Activated CD8-positive, alpha-beta memory T cell treated with anti-CD3 and anti-CD28 coated beads, Interleukin-2, amount 50 U/mL, for 24 hours (primary cell): ENCODE measurements at regions not wholly inside any gene's neighbourhood (a gene's known extent, or its start where the extent isn't known, plus 50 kb on each side); places are given as distances from the start of the nearest gene placed in this dataset.
"Not testable (repeated sequence)": the region's sequence is repeated elsewhere in the genome, so short reads cannot be mapped to it uniquely, and the experiment has no call there.

Experiments used
- DNase-seq: peaks from one replicate; pipeline ENCODE4 v3.0.0-alpha.2; 2020; ENCODE audit errors: extremely low read depth

GRCh38 chr2:195572895-195573683 lies 83.9 kb upstream of the SLC39A10 start:
- no peak for DNase-seq

GRCh38 chr2:195570329-195570728 lies 86.7 kb upstream of the SLC39A10 start:
- DNase-seq = no peak

- no peak for DNase-seq
Observed at GRCh38 chr2:195569255-195569654, 87.8 kb upstream of the SLC39A10 start.

- not testable (repeated sequence) for DNase-seq
Observed at GRCh38 chr2:195564625-195565135, 92.3 kb upstream of the SLC39A10 start.

- DNase-seq = no peak
Observed at GRCh38 chr2:195563857-195564512, 93.0 kb upstream of the SLC39A10 start.

- no peak for DNase-seq
Observed at GRCh38 chr2:195562570-195563566, 94.2 kb upstream of the SLC39A10 start.

GRCh38 chr2:195561116-195561921 lies 95.7 kb upstream of the SLC39A10 start:
- DNase-seq = no peak

GRCh38 chr2:195560209-195560895 lies 96.7 kb upstream of the SLC39A10 start:
- no peak for DNase-seq

- DNase-seq = peak; percentile 44
Observed at GRCh38 chr2:195559431-195559914, 97.6 kb upstream of the SLC39A10 start.

- DNase-seq = no peak
Observed at GRCh38 chr2:195555971-195556370, 101.1 kb upstream of the SLC39A10 start.

GRCh38 chr2:195552581-195552980 lies 104.4 kb upstream of the SLC39A10 start:
- DNase-seq = no peak

GRCh38 chr2:195548198-195548940 lies 108.7 kb upstream of the SLC39A10 start:
- no peak for DNase-seq

- not testable (repeated sequence) for DNase-seq
Observed at GRCh38 chr2:195547268-195547840, 109.7 kb upstream of the SLC39A10 start.

GRCh38 chr2:195545811-195546210 lies 111.2 kb upstream of the SLC39A10 start:
- no peak for DNase-seq

GRCh38 chr2:195543902-195544894 lies 112.8 kb upstream of the SLC39A10 start:
- DNase-seq = no peak

GRCh38 chr2:195543063-195543462 lies 114.0 kb upstream of the SLC39A10 start:
- DNase-seq = no peak

GRCh38 chr2:195542067-195542466 lies 115.0 kb upstream of the SLC39A10 start:
- no peak for DNase-seq

- no peak for DNase-seq
Observed at GRCh38 chr2:195538937-195539336, 118.1 kb upstream of the SLC39A10 start.
